ENCODE measurements at regions not wholly inside any gene's neighbourhood (a gene's known extent, or its start where the extent isn't known, plus 50 kb on each side); places are given as distances from the start of the nearest gene placed in this dataset.
"Not testable (repeated sequence)": the region's sequence is repeated elsewhere in the genome, so short reads cannot be mapped to it uniquely, and the experiment has no call there.

DNA sequence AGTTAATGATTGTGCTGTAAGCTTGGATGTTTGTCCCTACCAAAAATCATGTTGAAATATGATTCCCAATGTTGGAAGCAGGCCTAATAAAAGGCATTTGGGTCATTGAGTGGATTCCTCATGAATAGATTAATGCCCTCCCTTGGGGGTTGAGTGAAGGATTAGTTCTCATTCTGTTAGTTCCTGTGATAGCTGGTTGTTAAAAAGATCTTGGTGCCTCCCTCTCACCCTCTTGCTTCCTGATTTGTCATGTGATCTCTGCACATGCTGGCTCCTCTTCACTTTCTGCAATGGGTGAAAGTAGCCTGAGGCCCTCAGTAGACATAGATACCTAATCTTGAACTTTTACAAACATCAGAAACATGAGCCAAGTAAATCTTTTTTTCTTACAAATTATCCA, 115.6 kb upstream of the HCRTR2 start:
- DNase-seq (ENCODE audit: low read depth) = no peak

DNA sequence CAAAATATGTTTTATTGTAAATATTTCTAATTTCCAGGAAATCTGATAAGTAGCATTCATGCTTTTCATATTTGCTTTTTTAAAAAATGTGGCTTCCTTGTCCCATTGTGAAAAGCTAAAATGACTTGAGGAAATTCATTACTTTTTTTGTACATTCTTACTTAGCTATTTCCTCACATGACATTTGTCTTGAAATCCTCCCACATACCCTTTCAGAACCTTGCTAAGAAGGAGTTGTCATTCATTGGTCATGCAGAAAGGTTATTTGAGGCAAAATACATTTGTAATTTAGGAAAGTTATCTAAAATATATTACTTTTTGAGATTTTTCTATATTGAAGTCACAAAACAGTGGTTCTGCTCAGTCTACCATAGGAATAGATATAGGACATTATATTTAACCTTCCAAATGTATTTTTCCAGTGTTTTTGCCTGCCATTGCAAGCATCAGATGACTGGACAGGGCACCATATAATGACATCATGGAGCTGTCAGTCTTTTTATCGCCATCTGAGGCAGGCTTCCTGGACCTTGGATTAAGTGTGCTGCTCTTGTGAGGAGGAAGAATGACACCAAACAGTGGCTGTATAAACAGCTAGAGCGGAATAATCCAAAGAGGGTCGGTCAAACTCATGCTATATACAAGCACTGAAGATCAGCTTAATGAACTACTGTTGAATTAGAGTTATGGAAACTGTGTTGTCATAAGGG, 109.4 kb upstream of the HCRTR2 start:
- peak; percentile 13 for DNase-seq (ENCODE audit: low read depth)

DNA sequence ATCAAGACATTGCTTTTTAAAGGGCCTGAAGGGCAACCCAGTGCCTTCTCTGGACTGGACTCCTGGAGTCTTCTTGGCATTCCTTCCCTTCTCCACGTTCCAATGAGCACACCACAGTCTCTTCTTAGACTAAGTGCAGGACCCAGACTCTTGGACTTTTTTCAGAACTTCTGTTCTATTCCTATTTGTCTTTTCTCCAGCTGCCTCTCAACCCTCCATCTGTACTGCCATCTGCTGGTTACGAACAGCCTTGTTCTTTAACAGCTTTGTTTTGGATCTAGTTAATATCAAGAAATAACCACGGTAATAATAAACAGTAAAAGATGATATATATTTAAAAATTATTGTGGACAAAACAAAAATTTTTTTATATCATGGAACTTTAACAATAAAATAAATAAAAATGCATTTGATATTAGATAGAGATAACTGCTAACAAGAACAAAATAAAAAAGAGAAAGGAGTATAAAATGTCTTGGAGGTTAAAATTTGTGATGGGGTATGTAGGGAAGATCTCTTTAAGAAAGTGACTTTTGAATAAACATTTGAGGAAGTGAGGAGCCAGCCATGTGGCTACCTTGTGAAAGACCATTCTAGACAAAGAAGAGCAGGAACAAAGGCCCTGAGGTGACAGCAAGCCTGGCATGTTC, 105.1 kb upstream of the HCRTR2 start:
- peak; percentile 50 for DNase-seq (ENCODE audit: low read depth)

DNA sequence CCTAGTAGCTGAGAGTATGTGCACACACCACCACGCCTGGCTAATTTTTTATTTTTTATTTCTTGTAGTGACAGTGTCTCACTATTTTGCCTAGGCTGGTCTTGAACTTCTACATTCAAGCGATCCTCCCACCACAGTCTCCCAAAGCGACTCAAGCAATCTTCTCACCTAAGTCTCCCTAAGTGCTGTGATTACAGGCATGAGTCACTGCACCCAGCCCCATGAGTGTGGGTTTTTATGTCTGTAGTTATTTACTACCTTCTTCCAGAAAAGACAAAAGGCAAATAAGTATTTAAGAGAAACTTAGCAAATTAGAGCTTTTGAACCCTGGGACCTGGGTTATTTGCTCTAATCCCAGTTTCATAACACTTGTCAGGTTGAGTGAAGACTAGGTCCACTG, 92.3 kb upstream of the HCRTR2 start:
- DNase-seq (ENCODE audit: low read depth) = peak; percentile 53

DNA sequence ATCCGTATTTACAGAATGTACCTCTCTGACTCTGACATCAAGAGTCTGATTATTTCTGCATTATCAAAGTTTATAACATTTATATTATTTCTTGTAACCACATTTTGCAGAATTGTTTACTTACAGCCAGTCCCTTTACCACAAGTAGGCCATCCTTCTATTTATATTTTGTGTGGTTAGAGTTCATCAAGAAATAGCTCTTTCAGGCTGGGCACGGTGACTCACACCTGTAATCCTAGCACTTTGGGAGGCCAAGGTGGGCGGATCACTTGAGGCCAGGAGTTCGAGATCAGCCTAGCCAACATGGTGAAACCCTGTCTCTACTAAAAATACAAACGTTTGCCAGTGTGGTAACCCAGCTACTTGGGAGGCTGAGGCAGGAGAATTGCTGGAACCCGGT, 86.3 kb upstream of the HCRTR2 start:
- DNase-seq (ENCODE audit: low read depth) = peak; percentile 47

DNA sequence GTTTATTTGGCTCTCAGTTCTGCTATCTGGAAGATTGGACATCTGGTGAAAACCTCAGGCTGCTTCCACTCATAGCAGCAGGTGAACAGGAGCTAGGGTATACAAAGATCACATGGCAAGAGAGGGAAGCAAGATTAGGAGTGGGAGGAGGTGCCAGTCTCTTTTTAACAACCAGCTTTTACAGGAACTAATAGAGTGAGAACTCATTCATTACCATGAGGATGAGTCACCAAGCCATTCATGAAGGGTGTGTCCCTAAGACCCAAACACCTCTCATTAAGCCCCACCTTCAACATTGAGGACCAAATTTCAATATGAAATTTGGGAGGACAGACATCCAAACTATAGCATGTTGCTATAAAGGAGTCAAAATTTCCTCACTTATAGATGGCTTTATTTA, 85.4 kb upstream of the HCRTR2 start:
- no peak for DNase-seq (ENCODE audit: low read depth)

DNA sequence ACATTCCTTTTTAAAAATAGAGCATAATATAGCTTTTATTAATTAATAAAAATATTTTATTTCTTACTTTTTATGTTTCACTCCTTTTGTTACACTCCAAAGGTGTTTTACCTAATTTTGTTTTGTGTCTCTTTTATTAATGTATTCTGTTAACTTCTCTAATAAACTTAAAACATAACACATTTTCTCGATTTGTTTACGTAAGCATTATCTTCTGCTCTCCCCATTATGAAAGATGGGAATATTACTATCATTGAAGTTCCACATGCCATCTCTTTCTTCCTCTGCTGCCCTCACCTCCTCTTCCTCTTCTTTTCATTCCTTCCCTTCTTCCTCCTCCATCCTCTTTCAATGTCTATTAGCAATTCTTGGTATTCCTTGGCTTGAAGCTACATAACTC, 85.0 kb upstream of the HCRTR2 start:
- DNase-seq (ENCODE audit: low read depth) = no peak

DNA sequence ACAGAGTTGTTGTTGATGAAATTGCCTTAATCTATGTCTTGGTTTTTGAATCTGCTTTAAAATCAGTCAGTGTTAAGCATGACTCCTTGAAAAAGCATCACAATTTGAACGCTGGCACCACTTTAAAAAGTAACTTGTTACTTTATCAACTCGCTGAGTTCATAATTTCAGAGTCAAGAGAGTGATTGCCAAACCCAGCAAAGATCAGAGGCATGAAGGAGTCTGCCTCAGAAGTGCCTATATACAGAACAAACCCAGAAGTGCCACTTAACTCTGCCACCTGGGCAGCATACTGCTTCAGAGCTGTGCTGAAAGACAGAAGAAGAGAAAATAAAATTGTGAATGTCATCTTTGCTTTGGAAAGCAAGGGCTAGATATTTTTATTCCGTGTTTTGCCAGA, 73.6 kb upstream of the HCRTR2 start:
- DNase-seq (ENCODE audit: low read depth) = no peak

DNA sequence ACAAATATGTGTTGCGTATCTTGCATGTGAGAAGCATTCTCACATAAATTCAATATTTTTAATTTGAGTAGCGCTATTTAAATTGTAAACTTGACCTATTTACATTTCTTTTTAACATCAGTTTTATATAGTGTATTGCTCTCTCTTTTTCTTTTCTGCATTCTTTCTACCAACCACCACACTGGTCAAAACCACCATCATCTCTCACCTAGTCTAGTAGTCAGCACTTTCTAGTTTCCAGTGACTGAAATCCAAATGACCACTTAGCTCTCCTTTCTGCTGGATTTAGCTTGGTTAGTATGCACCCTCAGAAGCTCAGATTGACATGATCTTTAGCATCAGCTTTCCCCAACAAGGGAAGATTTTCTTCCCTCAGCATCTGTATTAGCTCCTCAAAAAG, 73.2 kb upstream of the HCRTR2 start:
- DNase-seq (ENCODE audit: low read depth) = no peak

DNA sequence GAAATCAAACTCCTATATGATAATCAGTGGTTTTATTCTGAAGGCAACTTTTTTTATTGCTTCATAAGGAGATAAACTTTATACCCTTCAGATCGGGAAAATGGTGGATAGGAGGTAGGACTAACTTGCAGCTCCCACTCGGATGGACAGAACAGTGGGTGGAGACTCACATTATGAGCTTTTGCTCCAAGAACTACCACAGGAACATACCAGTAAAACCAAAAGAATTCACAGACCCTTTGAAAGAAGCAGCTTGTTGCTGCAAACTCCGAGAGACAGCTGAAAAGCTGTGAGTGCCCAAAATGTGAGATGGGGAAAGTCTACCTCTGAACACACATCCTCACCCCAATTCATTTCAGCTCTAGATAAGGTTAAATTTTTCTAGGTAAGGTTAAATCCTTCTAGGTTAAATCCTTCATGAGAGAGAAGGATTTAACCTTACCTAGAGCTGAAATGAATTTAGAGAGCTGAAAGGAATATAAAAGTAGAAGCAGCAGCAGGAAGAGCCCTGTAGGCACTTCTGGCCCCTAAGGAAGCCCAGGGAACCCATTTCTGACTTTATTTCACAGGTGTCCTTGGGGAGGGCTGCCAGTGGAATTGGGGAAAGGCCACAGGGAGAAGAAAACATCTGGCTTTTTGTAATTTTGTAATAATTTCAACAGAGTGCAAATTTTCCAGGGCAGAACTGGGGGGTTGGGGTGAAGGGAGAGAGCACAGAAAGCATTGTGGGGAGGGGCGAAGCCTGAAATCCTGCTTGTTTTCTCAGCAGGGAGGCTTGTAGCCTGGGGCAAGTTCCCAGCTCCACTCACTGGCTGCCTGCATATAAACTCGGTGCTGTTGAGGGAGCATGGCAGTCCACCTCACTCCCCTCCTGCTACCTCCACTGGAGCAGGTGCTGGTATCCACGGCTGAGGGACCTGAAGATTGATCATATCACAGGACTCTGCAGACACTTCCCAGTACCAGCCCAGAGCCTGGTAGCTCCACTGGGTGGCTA, 65.9 kb upstream of the HCRTR2 start:
- DNase-seq (ENCODE audit: low read depth) = peak; percentile 57

DNA sequence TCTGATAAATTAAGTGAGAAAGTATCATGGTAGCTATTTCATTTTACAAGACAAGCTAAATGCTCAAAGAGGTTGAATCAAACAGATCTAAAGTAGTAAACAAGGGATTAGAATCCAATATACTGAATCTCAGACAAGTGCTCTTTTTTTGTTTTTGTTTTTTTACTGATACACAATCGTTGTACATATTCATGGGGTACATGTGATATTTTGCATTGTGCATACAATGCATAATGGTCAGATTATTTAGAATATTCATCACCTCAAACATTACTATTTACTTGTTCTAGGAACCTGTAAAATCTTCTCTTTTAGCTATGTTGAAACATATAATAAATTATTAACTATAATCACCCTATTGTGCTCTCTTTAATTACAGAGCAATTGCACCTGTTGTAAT, 57.0 kb upstream of the HCRTR2 start:
- DNase-seq (ENCODE audit: low read depth) = no peak

DNA sequence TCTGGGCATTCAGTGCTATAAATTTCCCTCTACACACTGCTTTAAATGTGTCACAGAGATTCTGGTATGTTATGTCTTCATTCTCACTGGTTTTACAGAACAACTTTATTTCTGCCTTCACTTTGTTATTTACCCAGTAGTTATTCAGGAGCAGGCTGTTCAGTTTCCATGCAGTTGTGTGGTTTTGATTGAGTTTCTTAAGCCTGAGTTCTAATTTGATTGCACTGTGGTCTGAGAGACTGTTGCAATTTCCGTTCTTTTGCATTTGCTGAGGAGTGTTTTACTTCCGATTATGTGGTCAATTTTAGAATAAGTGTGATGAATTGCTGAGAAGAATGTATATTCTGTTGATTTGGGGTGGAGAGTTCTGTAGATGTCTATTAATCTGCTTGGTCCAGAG, 50.1 kb upstream of the HCRTR2 start:
- DNase-seq (ENCODE audit: low read depth) = not testable (repeated sequence)

Measured in amniotic epithelial cell (primary cell).